Kidney (tissue), 13 donors: ENCODE measurements at regions not wholly inside any gene's neighbourhood (a gene's known extent, or its start where the extent isn't known, plus 50 kb on each side); places are given as distances from the start of the nearest gene placed in this dataset.
"Not testable (repeated sequence)": the region's sequence is repeated elsewhere in the genome, so short reads cannot be mapped to it uniquely, and the experiment has no call there.

Experiments used
- DNase-seq, 5 donors: peaks; one replicate each; pipeline ENCODE4 v3.0.0-alpha.2; 2013 to 2020
- FAIRE-seq: peaks from 2 replicates; lab custom pipeline; 2012; peaks lifted over from hg19 to GRCh38; lab: Jason Lieb, UNC
- H3K27ac ChIP-seq, 2 donors: one replicate each; pipeline ENCODE4 v1.7.0; 2013; ENCODE audit warnings: low read depth in 2 of 2, low read length in 2 of 2, inconsistent platforms in 1 of 2
- H3K27me3 ChIP-seq: one replicate; pipeline ENCODE4 v1.7.1; 2013; ENCODE audit warnings: low read length, inconsistent platforms; ENCODE audit not compliant: control insufficient read depth, insufficient read depth
- H3K36me3 ChIP-seq, 3 donors: one replicate each; pipeline versions ENCODE4 v1.7.0 to v1.7.1; 2013; ENCODE audit warnings: low read length in 3 of 3, control low read depth in 1 of 3, inconsistent platforms in 1 of 3; ENCODE audit not compliant: insufficient read depth in 3 of 3, control insufficient read depth in 2 of 3
- H3K4me1 ChIP-seq, 3 donors: one replicate each; pipeline versions ENCODE4 v1.7.0 to v1.7.1; 2013; ENCODE audit warnings: low read length in 3 of 3, inconsistent platforms in 1 of 3, low read depth in 1 of 3; ENCODE audit not compliant: control insufficient read depth in 2 of 3, insufficient read depth in 2 of 3
- H3K4me3 ChIP-seq, 3 donors: one replicate each; pipeline versions ENCODE4 v1.7.0 to v1.8.1; 2013; ENCODE audit warnings: low read length in 3 of 3, control low read depth in 1 of 3, inconsistent platforms in 1 of 3
- H3K9ac ChIP-seq, 3 donors: one replicate each; pipeline versions ENCODE4 v1.7.0 to v1.7.1; 2013; ENCODE audit warnings: low read length in 3 of 3, control low read depth in 1 of 3, inconsistent platforms in 1 of 3
- H3K9me3 ChIP-seq, 3 donors: one replicate each; pipeline versions ENCODE4 v1.7.0 to v1.7.1; 2013; ENCODE audit warnings: low read length in 3 of 3, control low read depth in 1 of 3, inconsistent platforms in 1 of 3; ENCODE audit not compliant: control insufficient read depth in 2 of 3, insufficient read depth in 1 of 3
- CTCF ChIP-seq: IDR thresholded peaks from 3 replicates; pipeline ENCODE4 v1.5.1; 2012; ENCODE audit warnings: mild to moderate bottlenecking, moderate library complexity, borderline replicate concordance; ENCODE audit not compliant: insufficient read depth; ENCODE audit errors: extremely low read depth
- intact Hi-C: fragments of 100-400 bp; cut with DNase I; formaldehyde crosslinking; loops from one replicate; pipeline ENCODE4 v1.11.1; 2022
- donor health status: control.
- donor health status: control.
- donor health status: control.
- donor health status: control.
- donor health status: control.
- donor health status: DM: yes; HTN: yes; CAD: no.
- donor health status: Normal renal cell carcinoma (clear cell type).

- DNase-seq: peak in 2 of 5 donors; percentile 16 to 22
- H3K36me3 ChIP-seq: no peaks in the 10 kb centered on the region
- no peak overlapping the region for H3K4me3 ChIP-seq
- no peak overlapping the region for H3K27ac ChIP-seq
- intact Hi-C loops: no loop called here
- H3K9me3 ChIP-seq: no peaks in the 10 kb centered on the region
- H3K9ac ChIP-seq: no peak overlapping the region
- H3K4me1 ChIP-seq: no peaks in the 10 kb centered on the region
- no peak for FAIRE-seq
- no peaks in the 10 kb centered on the region for H3K27me3 ChIP-seq
- TF ChIP-seq CTCF: no peak
These were observed 1072.7 kb downstream of the EPHA3 start for GRCh38 chr3:90180096-90180495.

GRCh38 chr3:90180543-90180942, 1073.1 kb downstream of the EPHA3 start:
- Histone ChIP-seq H3K27ac (no peak overlapping the region), H3K27me3 (no peaks in the 10 kb centered on the region), H3K36me3 (no peaks in the 10 kb centered on the region), H3K9me3 (no peaks in the 10 kb centered on the region), H3K4me3 (no peak overlapping the region), H3K9ac (no peak overlapping the region), H3K4me1 (no peaks in the 10 kb centered on the region)
- no peak for TF ChIP-seq CTCF
- DNase-seq (no peak), FAIRE-seq (no peak)
- intact Hi-C loops: no loop called here

- H3K27me3 ChIP-seq, intact Hi-C loops, H3K9ac ChIP-seq, H3K9me3 ChIP-seq, H3K27ac ChIP-seq, H3K36me3 ChIP-seq, H3K4me1 ChIP-seq: not testable (repeated sequence)
- peak; percentile 8 for TF ChIP-seq CTCF
- peak; percentile 18 to 55 (median 47) for DNase-seq
- FAIRE-seq: peak; percentile 80
- peak overlapping the region; percentile 6 to 46 (median 30) for H3K4me3 ChIP-seq
These were observed 1075.0 kb downstream of the EPHA3 start for GRCh38 chr3:90182291-90182976.

GRCh38 chr3:90184861-90185260, 1077.4 kb downstream of the EPHA3 start:
- H3K27ac ChIP-seq: no peak overlapping the region
- no peaks in the 10 kb centered on the region for H3K36me3 ChIP-seq
- no peak overlapping the region for H3K4me3 ChIP-seq
- no peaks in the 10 kb centered on the region for H3K9me3 ChIP-seq
- H3K4me1 ChIP-seq: no peaks in the 10 kb centered on the region
- DNase-seq (no peak), FAIRE-seq (no peak)
- TF ChIP-seq CTCF: no peak
- intact Hi-C loops: no loop called here
- H3K9ac ChIP-seq: no peak overlapping the region
- no peaks in the 10 kb centered on the region for H3K27me3 ChIP-seq

GRCh38 chr3:90197383-90197782, 1090.0 kb downstream of the EPHA3 start:
- H3K9ac ChIP-seq, DNase-seq, H3K36me3 ChIP-seq, intact Hi-C loops, H3K27ac ChIP-seq, H3K4me3 ChIP-seq, H3K9me3 ChIP-seq, H3K27me3 ChIP-seq, H3K4me1 ChIP-seq, FAIRE-seq: not testable (repeated sequence)

- H3K9me3 ChIP-seq, H3K4me1 ChIP-seq, H3K27me3 ChIP-seq, H3K4me3 ChIP-seq, H3K36me3 ChIP-seq, H3K9ac ChIP-seq, FAIRE-seq, intact Hi-C loops, DNase-seq, H3K27ac ChIP-seq: not testable (repeated sequence)
These were observed 1095.5 kb downstream of the EPHA3 start for GRCh38 chr3:90202931-90203330.
